ENCODE measurements at regions not wholly inside any gene's neighbourhood (a gene's known extent, or its start where the extent isn't known, plus 50 kb on each side); places are given as distances from the start of the nearest gene placed in this dataset.
"Not testable (repeated sequence)": the region's sequence is repeated elsewhere in the genome, so short reads cannot be mapped to it uniquely, and the experiment has no call there.

GRCh38 chr1:199018471-199019135 lies 379.8 kb downstream of the PTPRC start:
- Mint-ChIP-seq H3K4me1 (ENCODE audit: low read depth) (no peaks in the 10 kb centered on the region), H3K4me3 (no peak overlapping the region), H3K9me3 (no peaks in the 10 kb centered on the region), H3K36me3 (ENCODE audit: low read depth) (no peaks in the 10 kb centered on the region), H3K27me3 (no peaks in the 10 kb centered on the region), H3K27ac (no peak overlapping the region)
- intact Hi-C loops (cut with micrococcal nuclease): no loop called here

DNA sequence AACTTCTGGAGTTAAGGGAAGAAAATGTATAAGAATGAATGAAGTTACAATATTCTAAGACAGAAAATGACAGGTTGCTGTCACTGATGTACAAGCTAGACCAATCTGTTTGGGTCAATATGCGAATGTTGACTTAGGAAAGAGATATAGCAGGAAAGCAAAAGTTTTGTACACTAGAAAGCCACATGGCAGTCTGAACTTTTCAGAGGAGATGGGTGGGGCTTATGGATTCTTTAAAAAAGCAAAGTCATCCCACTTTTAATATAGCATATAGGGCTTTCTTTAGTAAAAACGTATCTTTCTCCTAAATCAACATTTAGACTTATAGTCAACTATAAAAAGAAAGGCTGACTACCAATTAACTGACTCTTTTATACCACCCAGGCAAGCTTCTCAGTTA lies 381.2 kb downstream of the PTPRC start:
- Mint-ChIP-seq H3K36me3 (ENCODE audit: low read depth) (no peaks in the 10 kb centered on the region), H3K27me3 (no peaks in the 10 kb centered on the region), H3K4me1 (ENCODE audit: low read depth) (no peaks in the 10 kb centered on the region), H3K27ac (no peak overlapping the region), H3K4me3 (no peak overlapping the region), H3K9me3 (no peaks in the 10 kb centered on the region)
- intact Hi-C loops (cut with micrococcal nuclease): no loop called here

DNA sequence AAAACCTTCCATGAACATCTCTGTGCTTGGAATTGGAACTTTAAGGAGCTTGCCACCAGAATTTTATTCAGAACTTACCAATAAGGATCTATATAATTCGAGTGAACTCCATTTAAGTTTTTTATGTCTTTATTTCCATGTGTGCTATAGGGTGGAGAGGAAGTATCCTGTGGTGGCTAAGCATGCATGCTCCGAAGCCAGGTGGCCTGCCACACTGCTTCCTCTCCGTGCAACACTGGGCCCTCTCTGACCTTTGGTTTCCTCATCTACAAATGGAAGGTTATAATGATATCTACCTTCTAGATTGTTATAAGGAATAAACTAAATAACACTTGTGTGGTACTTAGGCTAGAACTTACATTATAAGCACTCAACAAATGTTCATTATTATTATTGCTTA lies 382.1 kb downstream of the PTPRC start:
- Mint-ChIP-seq H3K27me3 (no peaks in the 10 kb centered on the region), H3K36me3 (ENCODE audit: low read depth) (no peaks in the 10 kb centered on the region), H3K9me3 (no peaks in the 10 kb centered on the region), H3K4me1 (ENCODE audit: low read depth) (no peaks in the 10 kb centered on the region), H3K27ac (no peak overlapping the region), H3K4me3 (no peak overlapping the region)
- intact Hi-C loops (cut with micrococcal nuclease): no loop called here

DNA sequence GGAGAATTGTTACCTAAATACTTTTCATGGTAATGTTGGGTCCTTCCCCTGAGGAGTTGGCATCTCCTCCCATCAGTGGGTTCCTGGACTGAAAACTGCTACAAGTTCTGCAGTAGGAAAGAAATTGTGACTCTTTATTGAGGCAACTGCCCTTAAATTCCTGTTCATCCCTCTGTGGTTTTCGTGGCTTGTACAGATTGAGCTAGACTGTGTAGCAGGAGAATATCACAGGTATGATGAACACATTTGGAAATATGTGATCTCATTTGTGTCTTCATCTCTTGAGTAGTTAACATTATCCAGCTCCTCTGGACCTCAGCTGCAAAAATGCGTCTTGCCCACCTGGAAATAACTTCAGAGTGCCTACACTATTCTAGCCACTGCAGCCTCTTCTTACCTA lies 390.6 kb downstream of the PTPRC start:
- peaks cover 20% of the 10 kb centered on the region for H3K9me3 Mint-ChIP-seq
- H3K4me1 Mint-ChIP-seq (ENCODE audit: low read depth): no peaks in the 10 kb centered on the region
- no peaks in the 10 kb centered on the region for H3K27me3 Mint-ChIP-seq
- no peaks in the 10 kb centered on the region for H3K36me3 Mint-ChIP-seq (ENCODE audit: low read depth)
- no peak overlapping the region for H3K27ac Mint-ChIP-seq
- H3K4me3 Mint-ChIP-seq: no peak overlapping the region
- intact Hi-C loops (cut with micrococcal nuclease): no loop called here

GRCh38 chr1:199029855-199030254 lies 391.0 kb downstream of the PTPRC start:
- Mint-ChIP-seq H3K27ac (no peak overlapping the region), H3K36me3 (ENCODE audit: low read depth) (no peaks in the 10 kb centered on the region), H3K4me1 (ENCODE audit: low read depth) (no peaks in the 10 kb centered on the region), H3K9me3 (peaks cover 20% of the 10 kb centered on the region), H3K27me3 (no peaks in the 10 kb centered on the region), H3K4me3 (no peak overlapping the region)
- intact Hi-C loops (cut with micrococcal nuclease): no loop called here

DNA sequence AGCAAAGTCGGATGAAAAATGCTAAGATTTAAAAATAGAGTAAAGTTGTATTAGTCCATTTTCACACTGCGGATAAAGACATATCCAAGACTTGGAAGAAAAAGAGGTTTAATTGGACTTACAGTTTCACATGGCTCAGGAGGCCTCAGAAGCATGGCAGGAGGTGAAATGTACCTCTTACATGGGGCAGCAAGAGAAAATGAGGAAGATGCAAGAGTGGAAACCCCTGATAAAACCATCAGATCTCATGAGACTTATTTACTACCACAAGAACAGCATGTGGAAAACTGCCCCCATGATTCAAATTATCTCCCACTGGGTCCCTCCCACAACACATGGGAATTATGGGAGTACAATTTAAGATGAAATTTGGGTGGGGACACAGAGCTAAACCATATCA lies 391.7 kb downstream of the PTPRC start:
- H3K4me1 Mint-ChIP-seq (ENCODE audit: low read depth); H3K36me3 Mint-ChIP-seq (ENCODE audit: low read depth); H3K27me3 Mint-ChIP-seq; H3K27ac Mint-ChIP-seq; H3K4me3 Mint-ChIP-seq; intact Hi-C loops (cut with micrococcal nuclease): not testable (repeated sequence)
- peaks cover 20% of the 10 kb centered on the region for H3K9me3 Mint-ChIP-seq

- H3K4me3 Mint-ChIP-seq; H3K27me3 Mint-ChIP-seq; intact Hi-C loops (cut with micrococcal nuclease); H3K36me3 Mint-ChIP-seq (ENCODE audit: low read depth); H3K4me1 Mint-ChIP-seq (ENCODE audit: low read depth); H3K27ac Mint-ChIP-seq: not testable (repeated sequence)
- peaks cover 20% of the 10 kb centered on the region for H3K9me3 Mint-ChIP-seq
Observed at GRCh38 chr1:199031170-199031569, 392.3 kb downstream of the PTPRC start.

DNA sequence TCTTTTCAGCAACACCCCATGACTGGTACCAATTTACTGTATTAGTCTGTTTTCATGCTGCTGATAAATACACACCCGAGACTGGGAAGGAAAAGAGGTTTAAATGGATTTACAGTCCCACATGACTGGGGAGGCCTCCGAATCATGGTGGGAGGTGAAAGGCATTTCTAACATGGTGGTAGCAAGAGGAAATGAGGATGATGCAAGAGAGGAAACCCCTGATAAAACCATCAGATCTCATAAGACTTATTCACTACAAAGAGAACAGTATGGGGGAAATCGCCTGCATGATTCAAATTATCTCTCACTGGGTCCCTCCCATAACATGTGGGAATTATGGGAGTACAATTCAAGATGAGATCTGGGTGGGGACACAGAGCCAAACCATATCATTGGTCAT lies 393.6 kb downstream of the PTPRC start:
- H3K4me1 Mint-ChIP-seq (ENCODE audit: low read depth); H3K36me3 Mint-ChIP-seq (ENCODE audit: low read depth); intact Hi-C loops (cut with micrococcal nuclease); H3K27me3 Mint-ChIP-seq; H3K27ac Mint-ChIP-seq; H3K4me3 Mint-ChIP-seq: not testable (repeated sequence)
- H3K9me3 Mint-ChIP-seq: peaks cover 20% of the 10 kb centered on the region

DNA sequence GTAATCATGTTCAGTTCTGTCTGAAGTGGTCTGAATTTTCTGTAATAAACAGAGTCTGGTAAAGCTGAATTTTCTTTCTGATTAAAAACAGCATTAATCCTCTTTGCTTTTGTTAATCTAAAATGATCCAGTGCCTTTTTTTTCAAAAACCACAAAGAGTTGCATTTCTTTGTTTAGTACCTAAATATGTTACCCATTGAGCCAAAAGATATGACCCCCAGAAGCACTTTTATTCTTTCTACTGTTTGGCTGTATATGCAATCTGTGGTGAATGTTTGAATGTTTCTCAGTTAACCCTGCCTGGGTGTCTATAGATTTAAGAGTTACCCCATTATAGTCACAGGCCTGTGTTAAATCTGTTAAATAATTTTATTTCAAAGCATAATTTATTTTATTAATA lies 394.8 kb downstream of the PTPRC start:
- intact Hi-C loops (cut with micrococcal nuclease): no loop called here
- Mint-ChIP-seq H3K4me3 (no peak overlapping the region), H3K4me1 (ENCODE audit: low read depth) (no peaks in the 10 kb centered on the region), H3K9me3 (peaks cover 20% of the 10 kb centered on the region), H3K36me3 (ENCODE audit: low read depth) (no peaks in the 10 kb centered on the region), H3K27ac (no peak overlapping the region), H3K27me3 (no peaks in the 10 kb centered on the region)

DNA sequence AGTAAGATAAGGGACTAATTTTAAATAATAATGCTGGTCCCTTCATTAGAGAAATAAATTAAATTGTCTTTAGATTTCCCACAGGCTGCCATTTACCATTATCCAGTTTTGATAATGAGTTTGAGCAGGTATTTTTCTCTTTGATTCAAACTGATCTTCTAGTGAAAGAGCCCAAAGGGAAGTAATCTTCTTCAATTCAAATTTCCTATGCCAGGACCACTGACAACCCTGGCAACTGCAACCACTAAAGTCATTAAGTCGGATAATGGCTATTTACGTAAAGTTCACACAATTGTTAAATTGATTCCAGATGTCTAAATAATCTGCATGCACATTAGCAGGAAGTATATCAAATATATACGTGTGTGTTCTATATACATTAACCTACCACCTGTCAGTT lies 399.3 kb downstream of the PTPRC start:
- H3K27ac Mint-ChIP-seq: no peak overlapping the region
- H3K9me3 Mint-ChIP-seq: no peaks in the 10 kb centered on the region
- H3K36me3 Mint-ChIP-seq (ENCODE audit: low read depth): no peaks in the 10 kb centered on the region
- intact Hi-C loops (cut with micrococcal nuclease): no loop called here
- no peak overlapping the region for H3K4me3 Mint-ChIP-seq
- peaks cover 14% of the 10 kb centered on the region for H3K4me1 Mint-ChIP-seq (ENCODE audit: low read depth)
- H3K27me3 Mint-ChIP-seq: no peaks in the 10 kb centered on the region

- Mint-ChIP-seq H3K36me3 (ENCODE audit: low read depth) (no peaks in the 10 kb centered on the region), H3K4me1 (ENCODE audit: low read depth) (peaks cover 14% of the 10 kb centered on the region), H3K9me3 (peaks cover 10% of the 10 kb centered on the region), H3K27ac (no peak overlapping the region), H3K4me3 (no peak overlapping the region), H3K27me3 (no peaks in the 10 kb centered on the region)
- intact Hi-C loops (cut with micrococcal nuclease): no loop called here
Observed at GRCh38 chr1:199040076-199040905, 401.5 kb downstream of the PTPRC start.

- intact Hi-C loops (cut with micrococcal nuclease): no loop called here
- Mint-ChIP-seq H3K4me1 (ENCODE audit: low read depth) (peaks cover 14% of the 10 kb centered on the region), H3K9me3 (peaks cover 10% of the 10 kb centered on the region), H3K4me3 (no peak overlapping the region), H3K36me3 (ENCODE audit: low read depth) (no peaks in the 10 kb centered on the region), H3K27me3 (no peaks in the 10 kb centered on the region), H3K27ac (no peak overlapping the region)
Observed at GRCh38 chr1:199041173-199041914, 402.5 kb downstream of the PTPRC start.

DNA sequence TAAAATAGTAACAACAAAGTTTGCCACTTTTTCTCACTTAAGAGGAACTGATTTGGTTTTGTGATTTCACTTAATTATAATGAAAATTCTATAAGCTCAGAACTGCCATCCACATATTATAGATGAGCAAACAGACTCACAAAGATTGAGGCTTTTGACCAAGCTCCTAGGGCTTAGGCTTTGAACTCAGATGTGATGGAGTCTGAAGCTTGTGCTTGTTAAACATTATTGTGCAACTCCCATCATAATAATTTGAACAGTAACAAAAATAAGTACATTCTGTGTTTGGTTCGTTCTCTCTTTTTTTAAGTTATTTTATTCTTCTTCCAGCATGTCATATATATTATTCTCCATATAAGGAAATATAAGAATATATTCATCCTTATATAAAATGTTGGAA lies 403.4 kb downstream of the PTPRC start:
- Mint-ChIP-seq H3K4me1 (ENCODE audit: low read depth) (peaks cover 14% of the 10 kb centered on the region), H3K9me3 (peaks cover 19% of the 10 kb centered on the region), H3K36me3 (ENCODE audit: low read depth) (no peaks in the 10 kb centered on the region), H3K4me3 (no peak overlapping the region), H3K27me3 (no peaks in the 10 kb centered on the region), H3K27ac (no peak overlapping the region)
- intact Hi-C loops (cut with micrococcal nuclease): no loop called here

DNA sequence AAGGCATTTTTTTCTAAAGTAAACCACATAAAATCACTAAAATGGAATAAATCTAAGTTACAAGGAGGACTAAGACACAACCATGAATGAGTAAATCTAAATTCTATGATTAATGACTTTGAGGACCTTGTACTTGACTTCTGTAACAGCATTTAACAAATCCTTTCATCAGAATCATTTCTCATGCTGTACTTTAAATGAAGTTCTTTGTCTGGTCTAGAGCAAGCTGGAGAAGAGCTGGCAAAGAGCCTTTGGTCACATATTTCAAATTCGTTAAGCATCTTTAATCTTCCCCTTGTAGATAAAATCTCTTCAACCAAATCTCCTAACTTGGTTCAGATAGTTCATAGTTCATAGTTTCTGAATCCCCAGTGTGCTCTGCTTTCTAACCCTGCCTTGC lies 405.4 kb downstream of the PTPRC start:
- Mint-ChIP-seq H3K4me1 (ENCODE audit: low read depth) (peaks cover 14% of the 10 kb centered on the region), H3K27ac (no peak overlapping the region), H3K9me3 (peaks cover 37% of the 10 kb centered on the region), H3K36me3 (ENCODE audit: low read depth) (no peaks in the 10 kb centered on the region), H3K27me3 (no peaks in the 10 kb centered on the region), H3K4me3 (no peak overlapping the region)
- intact Hi-C loops (cut with micrococcal nuclease): no loop called here
